H9 (cell line): ENCODE measurements at regions not wholly inside any gene's neighbourhood (a gene's known extent, or its start where the extent isn't known, plus 50 kb on each side); places are given as distances from the start of the nearest gene placed in this dataset.

Experiments
- DNase-seq: peaks from one replicate; pipeline ENCODE4 v3.0.0-alpha.2; 2017
- H2AFZ ChIP-seq: one replicate; pipeline ENCODE4 v1.6.1; 2013; ENCODE audit warnings: mild to moderate bottlenecking, low read length, control low read depth, moderate library complexity
- H2AK5ac ChIP-seq: 2 replicates; pipeline ENCODE4 v1.6.1; 2013; ENCODE audit warnings: low read length, control low read depth, mixed read lengths; ENCODE audit not compliant: insufficient read length
- H2BK120ac ChIP-seq: one replicate; pipeline ENCODE4 v1.6.1; 2013; ENCODE audit warnings: low read depth, mild to moderate bottlenecking, low read length, control low read depth, inconsistent platforms; ENCODE audit not compliant: poor library complexity, severe bottlenecking
- H2BK12ac ChIP-seq: 2 replicates; pipeline ENCODE4 v1.6.1; 2013; ENCODE audit warnings: low read length, control low read depth, mixed read lengths, low read depth; ENCODE audit not compliant: insufficient read length
- H2BK15ac ChIP-seq: 2 replicates; pipeline ENCODE4 v1.6.1; 2013; ENCODE audit warnings: low read depth, low read length, control low read depth
- H2BK20ac ChIP-seq: one replicate; pipeline ENCODE4 v1.6.1; 2013; ENCODE audit warnings: low read depth, mild to moderate bottlenecking, low read length, control low read depth, inconsistent platforms; ENCODE audit not compliant: poor library complexity, severe bottlenecking
- H2BK5ac ChIP-seq: 2 replicates; pipeline ENCODE4 v1.6.1; 2013; ENCODE audit warnings: low read length, control low read depth, mixed read lengths; ENCODE audit not compliant: insufficient read length
- H3K14ac ChIP-seq: 2 replicates; pipeline ENCODE4 v1.6.1; 2013; ENCODE audit warnings: low read length, control low read depth; ENCODE audit not compliant: insufficient read depth
- H3K18ac ChIP-seq: 2 replicates; pipeline ENCODE4 v1.6.1; 2013; ENCODE audit warnings: low read depth, mild to moderate bottlenecking, mixed read lengths, low read length, control low read depth; ENCODE audit not compliant: insufficient read length
- H3K23ac ChIP-seq: 2 replicates; pipeline ENCODE4 v1.6.1; 2013; ENCODE audit warnings: low read length, control low read depth, mixed read lengths, low read depth; ENCODE audit not compliant: insufficient read length
- H3K23me2 ChIP-seq: 2 replicates; pipeline ENCODE4 v1.6.1; 2013; ENCODE audit warnings: low read depth, mild to moderate bottlenecking, mixed read lengths, low read length, control low read depth; ENCODE audit not compliant: insufficient read length, poor library complexity, severe bottlenecking
- H3K27ac ChIP-seq: 2 replicates; pipeline ENCODE4 v1.5.1; 2013; ENCODE audit warnings: low read length, control low read depth, mixed read lengths, low read depth; ENCODE audit not compliant: insufficient read length
- H3K27me3 ChIP-seq: 2 replicates; pipeline ENCODE4 v1.6.1; 2013; ENCODE audit warnings: low read length, control low read depth, inconsistent platforms; ENCODE audit not compliant: insufficient read depth
- H3K4ac ChIP-seq: 2 replicates; pipeline ENCODE4 v1.6.1; 2013; ENCODE audit warnings: low read depth, mild to moderate bottlenecking, control low read depth, inconsistent platforms, low read length, moderate library complexity
- H3K4me1 ChIP-seq: 2 replicates; pipeline ENCODE4 v1.6.1; 2013; ENCODE audit warnings: low read length, control low read depth, inconsistent platforms; ENCODE audit not compliant: insufficient read depth
- H3K4me2 ChIP-seq: 2 replicates; pipeline ENCODE4 v1.6.1; 2013; ENCODE audit warnings: low read length, control low read depth, mixed read lengths; ENCODE audit not compliant: insufficient read length, insufficient read depth
- H3K56ac ChIP-seq: 2 replicates; pipeline ENCODE4 v1.6.1; 2013; ENCODE audit warnings: low read depth, mild to moderate bottlenecking, mixed read lengths, low read length, control low read depth; ENCODE audit not compliant: insufficient read length
- H3K79me1 ChIP-seq: 2 replicates; pipeline ENCODE4 v1.6.1; 2013; ENCODE audit warnings: low read depth, mild to moderate bottlenecking, moderate library complexity, low read length, control low read depth, inconsistent platforms; ENCODE audit not compliant: insufficient read depth, poor library complexity, severe bottlenecking
- H3K79me2 ChIP-seq: 2 replicates; pipeline ENCODE4 v1.6.1; 2013; ENCODE audit warnings: low read length, control low read depth, inconsistent platforms; ENCODE audit not compliant: insufficient read depth
- H3K9ac ChIP-seq: 2 replicates; pipeline ENCODE4 v1.6.1; 2013; ENCODE audit warnings: low read length, control low read depth, mixed read lengths; ENCODE audit not compliant: insufficient read length; ENCODE audit errors: extremely low read depth
- H3K9me3 ChIP-seq: one replicate; pipeline ENCODE4 v1.6.1; 2013; ENCODE audit warnings: low read depth, low read length, inconsistent platforms; ENCODE audit not compliant: control insufficient read depth
- H3T11ph ChIP-seq: one replicate; pipeline ENCODE4 v1.6.1; 2013; ENCODE audit warnings: mild to moderate bottlenecking, low read length, control low read depth, inconsistent platforms
- H4K20me1 ChIP-seq: one replicate; pipeline ENCODE4 v1.6.1; 2013; ENCODE audit not compliant: control insufficient read depth, insufficient read length, insufficient read depth
- H4K5ac ChIP-seq: 2 replicates; pipeline ENCODE4 v1.6.1; 2013; ENCODE audit warnings: low read depth, mild to moderate bottlenecking, mixed read lengths, low read length, control low read depth; ENCODE audit not compliant: insufficient read length
- H4K8ac ChIP-seq: replicated peaks from 2 replicates; pipeline ENCODE4 v1.6.1; 2013; ENCODE audit warnings: low read length, control low read depth, mixed read lengths, low read depth; ENCODE audit not compliant: insufficient read length
- H4K91ac ChIP-seq: 2 replicates; pipeline ENCODE4 v1.6.1; 2013; ENCODE audit warnings: low read depth, mild to moderate bottlenecking, moderate library complexity, mixed read lengths, low read length, control low read depth; ENCODE audit not compliant: insufficient read length
- H3K27ac Mint-ChIP-seq, 3 experiments: 2 replicates in 2 of 3; 3 replicates in 1 of 3; pipeline ENCODE4 v1.8.0; 2020 to 2021; ENCODE audit warnings: mixed read lengths in 3 of 3, mild to moderate bottlenecking in 1 of 3, moderate library complexity in 1 of 3
- H3K27me3 Mint-ChIP-seq: 2 replicates; pipeline ENCODE4 v1.8.0; 2021; ENCODE audit warnings: low read depth, mild to moderate bottlenecking, moderate library complexity, mixed read lengths
- H3K36me3 Mint-ChIP-seq, 3 experiments: 2 replicates in 2 of 3; 3 replicates in 1 of 3; pipeline ENCODE4 v1.8.0; 2020 to 2021; ENCODE audit warnings: low read depth in 3 of 3, mixed read lengths in 3 of 3; ENCODE audit not compliant: insufficient read depth in 1 of 3
- H3K4me1 Mint-ChIP-seq, 2 experiments: 2 replicates each; pipeline ENCODE4 v1.8.0; 2020; ENCODE audit warnings: mixed read lengths in 2 of 2
- H3K4me3 Mint-ChIP-seq, 2 experiments: 2 replicates in 1 of 2; 3 replicates in 1 of 2; pipeline ENCODE4 v1.8.0; 2020 to 2021; ENCODE audit warnings: mild to moderate bottlenecking in 2 of 2, mixed read lengths in 2 of 2, moderate library complexity in 1 of 2
- H3K9me3 Mint-ChIP-seq, 2 experiments: 2 replicates in 1 of 2; 3 replicates in 1 of 2; pipeline ENCODE4 v1.8.0; 2020; ENCODE audit warnings: mild to moderate bottlenecking in 2 of 2, mixed read lengths in 2 of 2, moderate library complexity in 1 of 2
- CTCF ChIP-seq: fragments of 200-600 bp; sonication (generic); conservative IDR thresholded peaks from 3 replicates; pipeline ENCODE4 v1.8.0; 2021; ENCODE audit warnings: antibody characterized with exemption, mild to moderate bottlenecking
- WGBS: extraction: QIAGEN DNeasy Blood & Tissue Kit; methylation state at CpG from one replicate; pipeline ENCODE4 v1.1.7; 2013; ENCODE audit warnings: missing lambda C conversion rate, low lambda C conversion rate, mixed read lengths; ENCODE audit not compliant: insufficient read length; ENCODE audit errors: extremely low coverage; 5-methylcytosine and 5-hydroxymethylcytosine counted together

GRCh38 chr14:98598576-98598975, 673.4 kb downstream of the BCL11B start:
- Histone ChIP-seq H3K4ac (no peak overlapping the region), H2AFZ (no peak overlapping the region), H2BK5ac (no peak overlapping the region), H3K9me3 (no peaks in the 10 kb centered on the region), H3K23me2 (no peaks in the 10 kb centered on the region), H3K9ac (no peak overlapping the region), H3K27ac (no peak overlapping the region), H3K79me2 (no peaks in the 10 kb centered on the region), H4K5ac (no peak overlapping the region), H3K4me2 (no peak overlapping the region), H3K23ac (no peak overlapping the region), H2BK20ac (no peak overlapping the region), H3K79me1 (no peaks in the 10 kb centered on the region), H3K4me1 (no peaks in the 10 kb centered on the region), H2AK5ac (no peak overlapping the region), H2BK120ac (no peak overlapping the region), H3K56ac (no peak overlapping the region), H2BK12ac (no peak overlapping the region), H4K91ac (no peak overlapping the region), H3T11ph (no peak overlapping the region), H4K20me1 (no peaks in the 10 kb centered on the region), H4K8ac (no peak overlapping the region), H3K14ac (no peak overlapping the region), H3K27me3 (no peaks in the 10 kb centered on the region), H2BK15ac (no peak overlapping the region), H3K18ac (no peak overlapping the region)
- WGBS, result no CpG with 5 or more reads among the region's 6 CpGs
- H3K27ac Mint-ChIP-seq, result no peak overlapping the region
- no peak overlapping the region for H3K4me3 Mint-ChIP-seq
- no peaks in the 10 kb centered on the region; the same call in 1 of the 2 replicates for H3K27me3 Mint-ChIP-seq
- no peak for DNase-seq
- no peaks in the 10 kb centered on the region for H3K4me1 Mint-ChIP-seq
- peaks cover 12 to 13% of the 10 kb centered on the region in 2 experiments; a peak in 3 of 5 replicates for H3K9me3 Mint-ChIP-seq
- peaks cover 3 to 4% (median 4%) of the 10 kb centered on the region in 3 experiments; a peak in 3 of 7 replicates for H3K36me3 Mint-ChIP-seq
- no peak for TF ChIP-seq CTCF
